ENCODE measurements at regions not wholly inside any gene's neighbourhood (a gene's known extent, or its start where the extent isn't known, plus 50 kb on each side); places are given as distances from the start of the nearest gene placed in this dataset.
A peak's percentile ranks its signal among the peaks of the same experiment; 100 is the strongest.

GRCh38 chr4:26137288-26137687 lies 183.5 kb upstream of the RBPJ start:
- 95% methylated on average over 5 of the region's 5 CpGs for WGBS (ENCODE audit: low lambda C conversion rate, missing lambda C conversion rate)
- Histone ChIP-seq H3K4me2 (no peak overlapping the region), H3K4me1 (ENCODE audit: insufficient read depth) (peaks cover 28% of the 10 kb centered on the region), H3K27me3 (no peaks in the 10 kb centered on the region), H3K9me3 (ENCODE audit: low read depth) (no peaks in the 10 kb centered on the region), H3K36me3 (replicated peaks; ENCODE audit: insufficient read depth, low read depth) (no peaks in the 10 kb centered on the region), H3K9me2 (replicated peaks; ENCODE audit: insufficient read depth) (no peaks in the 10 kb centered on the region), H3K4me3 (no peak overlapping the region), H4K20me1 (ENCODE audit: insufficient read depth, poor library complexity, severe bottlenecking) (no peaks in the 10 kb centered on the region), H2AFZ (no peak overlapping the region), H3K27ac (no peak overlapping the region), H3K79me2 (no peaks in the 10 kb centered on the region)
- no peak for DNase-seq (ENCODE audit: low spot score)
- no peak for TF ChIP-seq CTCF (IDR thresholded peaks at IDR 0.05; ENCODE audit: poor library complexity)
- no peak for TF ChIP-seq EZH2 (IDR thresholded peaks at IDR 0.05; ENCODE audit: borderline replicate concordance)
- no peak for TF ChIP-seq EZH2phosphoT487 (IDR thresholded peaks at IDR 0.05; ENCODE audit: low read depth, severe bottlenecking, unreplicated experiment)

GRCh38 chr4:26139310-26139924 lies 181.4 kb upstream of the RBPJ start:
- Histone ChIP-seq H3K4me2 (no peak overlapping the region), H3K9me2 (replicated peaks; ENCODE audit: insufficient read depth) (no peaks in the 10 kb centered on the region), H3K79me2 (no peaks in the 10 kb centered on the region), H3K4me3 (no peak overlapping the region), H3K27ac (peak overlapping the region; percentile 89), H3K4me1 (ENCODE audit: insufficient read depth) (peaks cover 32% of the 10 kb centered on the region), H3K9me3 (ENCODE audit: low read depth) (no peaks in the 10 kb centered on the region), H4K20me1 (ENCODE audit: insufficient read depth, poor library complexity, severe bottlenecking) (no peaks in the 10 kb centered on the region), H3K27me3 (no peaks in the 10 kb centered on the region), H3K36me3 (replicated peaks; ENCODE audit: insufficient read depth, low read depth) (no peaks in the 10 kb centered on the region), H2AFZ (no peak overlapping the region)
- 78% methylated on average over 4 of the region's 4 CpGs for WGBS (ENCODE audit: low lambda C conversion rate, missing lambda C conversion rate)
- no peak for TF ChIP-seq EZH2 (IDR thresholded peaks at IDR 0.05; ENCODE audit: borderline replicate concordance)
- no peak for TF ChIP-seq EZH2phosphoT487 (IDR thresholded peaks at IDR 0.05; ENCODE audit: low read depth, severe bottlenecking, unreplicated experiment)
- TF ChIP-seq CTCF (IDR thresholded peaks at IDR 0.05; ENCODE audit: poor library complexity): no peak
- no peak for DNase-seq (ENCODE audit: low spot score)

DNA sequence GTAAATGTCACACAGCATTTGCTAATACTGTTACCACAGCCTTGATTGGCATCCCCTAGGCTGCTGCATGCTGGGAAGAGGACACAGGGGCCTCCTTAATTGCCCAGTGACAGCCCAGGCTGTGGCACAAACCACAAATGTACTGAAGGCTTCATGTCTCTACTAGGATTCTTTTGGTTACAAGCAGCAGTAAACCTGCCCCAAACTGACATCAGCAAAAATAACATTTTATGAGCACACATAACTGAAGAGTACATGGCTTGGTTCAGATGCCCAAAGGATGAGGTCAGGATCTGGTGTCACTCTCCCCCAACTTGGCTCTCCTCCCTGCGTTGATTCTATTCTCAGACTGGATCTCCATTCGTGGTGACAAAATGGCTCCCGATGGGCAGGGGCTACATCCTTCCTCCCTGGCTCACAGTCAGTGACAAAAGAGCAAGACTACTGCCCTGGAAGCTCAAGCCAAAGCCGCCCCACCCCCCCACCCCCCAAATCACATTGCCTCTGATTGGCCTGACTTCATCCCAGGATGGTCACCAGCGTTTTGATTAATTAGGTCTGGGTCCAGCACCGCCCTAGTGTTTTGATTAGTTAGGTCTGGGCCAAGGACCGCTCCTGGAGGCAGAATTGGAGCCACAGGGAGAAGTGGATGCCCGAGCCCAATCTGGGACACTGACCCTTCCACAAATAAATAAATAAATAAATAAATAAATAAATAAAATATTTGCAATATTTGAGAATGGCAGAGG lies 180.5 kb upstream of the RBPJ start:
- no peaks in the 10 kb centered on the region for H4K20me1 ChIP-seq (ENCODE audit: insufficient read depth, poor library complexity, severe bottlenecking)
- peaks cover 32% of the 10 kb centered on the region for H3K4me1 ChIP-seq (ENCODE audit: insufficient read depth)
- no peak overlapping the region for H3K4me2 ChIP-seq
- no peak overlapping the region for H2AFZ ChIP-seq
- DNase-seq (ENCODE audit: low spot score): no peak
- H3K36me3 ChIP-seq (replicated peaks; ENCODE audit: insufficient read depth, low read depth): no peaks in the 10 kb centered on the region
- no peaks in the 10 kb centered on the region for H3K9me2 ChIP-seq (replicated peaks; ENCODE audit: insufficient read depth)
- no peaks in the 10 kb centered on the region for H3K27me3 ChIP-seq
- H3K9me3 ChIP-seq (ENCODE audit: low read depth): no peaks in the 10 kb centered on the region
- WGBS (ENCODE audit: low lambda C conversion rate, missing lambda C conversion rate): 92% methylated on average over 7 of the region's 8 CpGs
- TF ChIP-seq EZH2phosphoT487 (IDR thresholded peaks at IDR 0.05; ENCODE audit: low read depth, severe bottlenecking, unreplicated experiment): no peak
- TF ChIP-seq EZH2 (IDR thresholded peaks at IDR 0.05; ENCODE audit: borderline replicate concordance): no peak
- no peak for TF ChIP-seq CTCF (IDR thresholded peaks at IDR 0.05; ENCODE audit: poor library complexity)
- no peak overlapping the region for H3K4me3 ChIP-seq
- no peaks in the 10 kb centered on the region for H3K79me2 ChIP-seq
- peak overlapping the region; percentile 89 for H3K27ac ChIP-seq

All from hepatocyte (in vitro differentiated cells).